ENCODE measurements at regions not wholly inside any gene's neighbourhood (a gene's known extent, or its start where the extent isn't known, plus 50 kb on each side); places are given as distances from the start of the nearest gene placed in this dataset.
"Not testable (repeated sequence)": the region's sequence is repeated elsewhere in the genome, so short reads cannot be mapped to it uniquely, and the experiment has no call there.

- not testable (repeated sequence) for H3K4me3 Mint-ChIP-seq; H3K36me3 Mint-ChIP-seq (ENCODE audit: insufficient read depth); H3K27ac Mint-ChIP-seq; H3K4me1 Mint-ChIP-seq (ENCODE audit: low read depth in 2 of 2); ATAC-seq (replicated peaks); H3K9me3 Mint-ChIP-seq; DNase-seq
- peaks cover 62 to 67% of the 10 kb centered on the region in 2 donors for H3K27me3 Mint-ChIP-seq
Measured at GRCh38 chr1:145553795-145554194, 54.0 kb upstream of the GPR89A start.

- no peak overlapping the region for H3K27ac Mint-ChIP-seq
- H3K36me3 Mint-ChIP-seq (ENCODE audit: insufficient read depth), result no peaks in the 10 kb centered on the region
- no peak for ATAC-seq (replicated peaks)
- H3K4me1 Mint-ChIP-seq (ENCODE audit: low read depth in 2 of 2), result no peaks in the 10 kb centered on the region
- H3K4me3 Mint-ChIP-seq, result no peak overlapping the region
- DNase-seq, result no peak
- H3K27me3 Mint-ChIP-seq, result peaks cover 26 to 28% of the 10 kb centered on the region in 2 donors
- H3K9me3 Mint-ChIP-seq, result no peaks in the 10 kb centered on the region
Measured at GRCh38 chr1:145545055-145545454, 62.7 kb upstream of the GPR89A start.

- not testable (repeated sequence) for H3K4me1 Mint-ChIP-seq (ENCODE audit: low read depth in 2 of 2); H3K36me3 Mint-ChIP-seq (ENCODE audit: insufficient read depth); H3K27ac Mint-ChIP-seq; ATAC-seq (replicated peaks); H3K9me3 Mint-ChIP-seq; DNase-seq; H3K4me3 Mint-ChIP-seq
- H3K27me3 Mint-ChIP-seq, result peaks cover 43 to 54% of the 10 kb centered on the region in 2 donors
Measured at GRCh38 chr1:145541685-145542084, 66.1 kb upstream of the GPR89A start.

- DNase-seq; ATAC-seq (replicated peaks); H3K4me3 Mint-ChIP-seq; H3K4me1 Mint-ChIP-seq (ENCODE audit: low read depth in 2 of 2); H3K27ac Mint-ChIP-seq; H3K9me3 Mint-ChIP-seq; H3K36me3 Mint-ChIP-seq (ENCODE audit: insufficient read depth): not testable (repeated sequence)
- H3K27me3 Mint-ChIP-seq, result peaks cover 43 to 54% of the 10 kb centered on the region in 2 donors
Measured at GRCh38 chr1:145541246-145541645, 66.5 kb upstream of the GPR89A start.

GRCh38 chr1:145538118-145538882, 69.5 kb upstream of the GPR89A start:
- H3K4me1 Mint-ChIP-seq (ENCODE audit: low read depth in 2 of 2); DNase-seq; H3K9me3 Mint-ChIP-seq; H3K4me3 Mint-ChIP-seq; H3K27ac Mint-ChIP-seq; ATAC-seq (replicated peaks); H3K36me3 Mint-ChIP-seq (ENCODE audit: insufficient read depth): not testable (repeated sequence)
- H3K27me3 Mint-ChIP-seq, result peaks cover 40 to 53% of the 10 kb centered on the region in 2 donors

- not testable (repeated sequence) for DNase-seq
- H3K27me3 Mint-ChIP-seq, result peaks cover 34 to 47% of the 10 kb centered on the region in 2 donors
Measured at GRCh38 chr1:145537003-145537402, 70.8 kb upstream of the GPR89A start.

GRCh38 chr1:145535461-145535860, 72.3 kb upstream of the GPR89A start:
- H3K4me1 Mint-ChIP-seq (ENCODE audit: low read depth in 2 of 2); H3K27ac Mint-ChIP-seq; H3K36me3 Mint-ChIP-seq (ENCODE audit: insufficient read depth); H3K4me3 Mint-ChIP-seq; H3K9me3 Mint-ChIP-seq; ATAC-seq (replicated peaks); DNase-seq: not testable (repeated sequence)
- H3K27me3 Mint-ChIP-seq, result peaks cover 23 to 36% of the 10 kb centered on the region in 2 donors

More at GRCh38 chr1:145537003-145537402, 70.8 kb upstream of the GPR89A start:
- not testable (repeated sequence) for H3K27ac Mint-ChIP-seq; ATAC-seq (replicated peaks); H3K4me1 Mint-ChIP-seq (ENCODE audit: low read depth in 2 of 2); H3K4me3 Mint-ChIP-seq; H3K36me3 Mint-ChIP-seq (ENCODE audit: insufficient read depth); H3K9me3 Mint-ChIP-seq

- not testable (repeated sequence) for H3K27ac Mint-ChIP-seq; H3K4me3 Mint-ChIP-seq; H3K9me3 Mint-ChIP-seq; ATAC-seq (replicated peaks); H3K4me1 Mint-ChIP-seq (ENCODE audit: low read depth in 2 of 2); H3K36me3 Mint-ChIP-seq (ENCODE audit: insufficient read depth); DNase-seq
- peaks cover 13 to 17% of the 10 kb centered on the region in 2 donors for H3K27me3 Mint-ChIP-seq
Measured at GRCh38 chr1:145528068-145528564, 79.7 kb upstream of the GPR89A start.

- not testable (repeated sequence) for H3K27ac Mint-ChIP-seq; H3K4me3 Mint-ChIP-seq; DNase-seq; ATAC-seq (replicated peaks); H3K9me3 Mint-ChIP-seq; H3K4me1 Mint-ChIP-seq (ENCODE audit: low read depth in 2 of 2); H3K36me3 Mint-ChIP-seq (ENCODE audit: insufficient read depth)
- H3K27me3 Mint-ChIP-seq, result peaks cover 22 to 30% of the 10 kb centered on the region in 2 donors
Measured at GRCh38 chr1:145520159-145520558, 87.6 kb upstream of the GPR89A start.

- H3K4me1 Mint-ChIP-seq (ENCODE audit: low read depth in 2 of 2); H3K4me3 Mint-ChIP-seq; DNase-seq; H3K36me3 Mint-ChIP-seq (ENCODE audit: insufficient read depth); H3K9me3 Mint-ChIP-seq; ATAC-seq (replicated peaks); H3K27ac Mint-ChIP-seq: not testable (repeated sequence)
- peaks cover 18 to 31% of the 10 kb centered on the region in 2 donors for H3K27me3 Mint-ChIP-seq
Measured at GRCh38 chr1:145519302-145519701, 88.5 kb upstream of the GPR89A start.

GRCh38 chr1:145513017-145513416, 87.6 kb upstream of the NBPF20 start:
- not testable (repeated sequence) for H3K4me3 Mint-ChIP-seq

GRCh38 chr1:145508053-145508452, 82.7 kb upstream of the NBPF20 start:
- not testable (repeated sequence) for DNase-seq; H3K27me3 Mint-ChIP-seq; H3K9me3 Mint-ChIP-seq; H3K27ac Mint-ChIP-seq; H3K36me3 Mint-ChIP-seq (ENCODE audit: insufficient read depth); H3K4me3 Mint-ChIP-seq; H3K4me1 Mint-ChIP-seq (ENCODE audit: low read depth in 2 of 2)
- ATAC-seq (replicated peaks), result peak; percentile 67

More at GRCh38 chr1:145513017-145513416, 87.6 kb upstream of the NBPF20 start:
- not testable (repeated sequence) for H3K4me1 Mint-ChIP-seq (ENCODE audit: low read depth in 2 of 2); H3K9me3 Mint-ChIP-seq; H3K27ac Mint-ChIP-seq; ATAC-seq (replicated peaks); H3K36me3 Mint-ChIP-seq (ENCODE audit: insufficient read depth); DNase-seq
- H3K27me3 Mint-ChIP-seq, result peaks cover 6 to 18% of the 10 kb centered on the region in 2 donors

- not testable (repeated sequence) for DNase-seq; H3K27me3 Mint-ChIP-seq; H3K4me1 Mint-ChIP-seq (ENCODE audit: low read depth in 2 of 2); H3K4me3 Mint-ChIP-seq; H3K27ac Mint-ChIP-seq; H3K9me3 Mint-ChIP-seq; H3K36me3 Mint-ChIP-seq (ENCODE audit: insufficient read depth)
- peak; percentile 52 for ATAC-seq (replicated peaks)
Measured at GRCh38 chr1:145505663-145506647, 80.6 kb upstream of the NBPF20 start.

All from effector memory CD8-positive, alpha-beta T cell (primary cell).